ENCODE measurements at regions not wholly inside any gene's neighbourhood (a gene's known extent, or its start where the extent isn't known, plus 50 kb on each side); places are given as distances from the start of the nearest gene placed in this dataset.

GRCh38 chrX:138287205-138287877, 424.2 kb downstream of the FGF13 start:
- Mint-ChIP-seq H3K4me1 (no peaks in the 10 kb centered on the region), H3K9me3 (ENCODE audit: low read depth) (no peaks in the 10 kb centered on the region)
- CTCF ChIA-PET, result no interaction called here

GRCh38 chrX:138294951-138295350, 416.6 kb downstream of the FGF13 start:
- Mint-ChIP-seq H3K36me3 (no peaks in the 10 kb centered on the region), H3K9me3 (ENCODE audit: low read depth) (peaks cover 2% of the 10 kb centered on the region), H3K4me1 (no peaks in the 10 kb centered on the region), H3K27ac (no peak overlapping the region), H3K4me3 (no peak overlapping the region), H3K27me3 (no peaks in the 10 kb centered on the region)
- ATAC-seq (no peak), DNase-seq (no peak)
- CTCF ChIA-PET, result no interaction called here

More at GRCh38 chrX:138287205-138287877, 424.2 kb downstream of the FGF13 start:
- no peaks in the 10 kb centered on the region for H3K36me3 Mint-ChIP-seq
- no peak overlapping the region for H3K27ac Mint-ChIP-seq
- ATAC-seq, result no peak
- H3K4me3 Mint-ChIP-seq, result no peak overlapping the region
- DNase-seq, result no peak
- H3K27me3 Mint-ChIP-seq, result no peaks in the 10 kb centered on the region

- ATAC-seq (no peak), DNase-seq (no peak)
- Mint-ChIP-seq H3K4me3 (no peak overlapping the region), H3K4me1 (no peaks in the 10 kb centered on the region), H3K9me3 (ENCODE audit: low read depth) (peaks cover 2% of the 10 kb centered on the region), H3K36me3 (no peaks in the 10 kb centered on the region), H3K27me3 (no peaks in the 10 kb centered on the region), H3K27ac (no peak overlapping the region)
- CTCF ChIA-PET, result no interaction called here
Observed at GRCh38 chrX:138298268-138298667, 413.2 kb downstream of the FGF13 start.

- CTCF ChIA-PET, result no interaction called here
- Mint-ChIP-seq H3K36me3 (no peaks in the 10 kb centered on the region), H3K27ac (no peak overlapping the region), H3K4me1 (no peaks in the 10 kb centered on the region), H3K4me3 (no peak overlapping the region), H3K27me3 (no peaks in the 10 kb centered on the region), H3K9me3 (ENCODE audit: low read depth) (peaks cover 2% of the 10 kb centered on the region)
- ATAC-seq, result no peak
- no peak for DNase-seq
Observed at GRCh38 chrX:138345801-138346200, 365.7 kb downstream of the FGF13 start.

- CTCF ChIA-PET, result no interaction called here
- ATAC-seq (no peak), DNase-seq (no peak)
- H3K27me3 Mint-ChIP-seq, result no peaks in the 10 kb centered on the region
- H3K4me3 Mint-ChIP-seq, result no peak overlapping the region
- no peaks in the 10 kb centered on the region for H3K9me3 Mint-ChIP-seq (ENCODE audit: low read depth)
- H3K36me3 Mint-ChIP-seq, result no peaks in the 10 kb centered on the region
- no peak overlapping the region for H3K27ac Mint-ChIP-seq
- H3K4me1 Mint-ChIP-seq, result no peaks in the 10 kb centered on the region
Observed at GRCh38 chrX:138349351-138349750, 362.2 kb downstream of the FGF13 start.

- DNase-seq (no peak), ATAC-seq (no peak)
- Mint-ChIP-seq H3K27me3 (no peaks in the 10 kb centered on the region), H3K27ac (no peak overlapping the region), H3K4me3 (no peak overlapping the region), H3K36me3 (no peaks in the 10 kb centered on the region), H3K9me3 (ENCODE audit: low read depth) (no peaks in the 10 kb centered on the region), H3K4me1 (no peaks in the 10 kb centered on the region)
- CTCF ChIA-PET, result no interaction called here
Observed at GRCh38 chrX:138378876-138379275, 332.6 kb downstream of the FGF13 start.

- Mint-ChIP-seq H3K27me3 (no peaks in the 10 kb centered on the region), H3K27ac (no peak overlapping the region), H3K4me1 (no peaks in the 10 kb centered on the region)
Observed at GRCh38 chrX:138408101-138408500, 303.4 kb downstream of the FGF13 start.

GRCh38 chrX:138411048-138411447, 300.5 kb downstream of the FGF13 start:
- ATAC-seq, result no peak
- H3K36me3 Mint-ChIP-seq, result no peaks in the 10 kb centered on the region

More at GRCh38 chrX:138408101-138408500, 303.4 kb downstream of the FGF13 start:
- Mint-ChIP-seq H3K4me3 (no peak overlapping the region), H3K9me3 (ENCODE audit: low read depth) (no peaks in the 10 kb centered on the region), H3K36me3 (no peaks in the 10 kb centered on the region)
- DNase-seq (no peak), ATAC-seq (no peak)
- CTCF ChIA-PET, result no interaction called here

More at GRCh38 chrX:138411048-138411447, 300.5 kb downstream of the FGF13 start:
- Mint-ChIP-seq H3K27ac (no peak overlapping the region), H3K4me3 (no peak overlapping the region), H3K9me3 (ENCODE audit: low read depth) (no peaks in the 10 kb centered on the region), H3K4me1 (no peaks in the 10 kb centered on the region), H3K27me3 (no peaks in the 10 kb centered on the region)
- CTCF ChIA-PET, result no interaction called here
- no peak for DNase-seq
